Coronary artery (tissue), 2 donors: ENCODE measurements at regions not wholly inside any gene's neighbourhood (a gene's known extent, or its start where the extent isn't known, plus 50 kb on each side); places are given as distances from the start of the nearest gene placed in this dataset.

Source experiments
- DNase-seq: peaks from one replicate; pipeline ENCODE4 v3.0.0-alpha.2; 2017; ENCODE audit warnings: low spot score
- H3K27ac ChIP-seq, 2 donors: fragments of 200-600 bp; sonication (generic); one replicate each; pipeline ENCODE4 v1.5.1; 2016 to 2019
- H3K4me3 ChIP-seq: fragments of 200-600 bp; sonication (generic); 2 replicates; pipeline ENCODE4 v1.5.1; 2016; ENCODE audit warnings: mild to moderate bottlenecking, moderate library complexity
- TF ChIP-seq, protein P1 (sequence below): fragments of 200-600 bp; sonication (generic); IDR thresholded peaks from one replicate; pipeline ENCODE4 v1.5.1; 2019; ENCODE audit warnings: antibody characterized with exemption

DNA sequence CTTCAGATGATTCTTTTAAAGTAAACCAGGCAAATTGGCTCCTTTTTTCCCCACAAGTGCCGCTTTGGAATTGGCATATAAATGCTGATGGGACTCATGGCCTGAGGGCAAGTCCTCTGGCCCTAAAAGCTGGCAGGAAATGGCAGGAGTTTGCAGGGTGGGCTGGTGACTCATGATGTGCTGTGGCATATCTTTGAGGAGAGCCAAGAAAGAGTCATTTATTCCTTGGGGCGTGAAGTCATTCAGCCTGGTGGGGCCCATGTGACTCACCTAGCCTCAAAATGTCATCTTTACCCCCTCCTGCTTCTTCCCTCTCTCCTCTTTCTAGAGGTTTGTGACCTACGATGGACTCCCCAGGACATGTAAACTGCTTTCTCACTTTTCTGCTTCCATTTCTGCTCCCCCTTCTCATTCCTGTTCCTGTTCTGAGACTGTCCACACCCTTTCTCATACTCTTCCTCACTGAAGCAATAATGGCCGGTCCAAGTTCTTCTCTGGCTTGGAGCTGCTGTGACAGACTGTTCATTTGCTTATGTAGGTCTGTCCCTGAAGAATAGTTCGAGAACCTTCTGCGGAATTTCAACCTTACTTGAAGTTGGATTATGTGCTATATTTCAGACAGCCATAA, 326.1 kb downstream of the SATB1 start:
- H3K27ac ChIP-seq = no peak overlapping the region
- H3K4me3 ChIP-seq = no peak overlapping the region
- TF ChIP-seq, protein P1, sequence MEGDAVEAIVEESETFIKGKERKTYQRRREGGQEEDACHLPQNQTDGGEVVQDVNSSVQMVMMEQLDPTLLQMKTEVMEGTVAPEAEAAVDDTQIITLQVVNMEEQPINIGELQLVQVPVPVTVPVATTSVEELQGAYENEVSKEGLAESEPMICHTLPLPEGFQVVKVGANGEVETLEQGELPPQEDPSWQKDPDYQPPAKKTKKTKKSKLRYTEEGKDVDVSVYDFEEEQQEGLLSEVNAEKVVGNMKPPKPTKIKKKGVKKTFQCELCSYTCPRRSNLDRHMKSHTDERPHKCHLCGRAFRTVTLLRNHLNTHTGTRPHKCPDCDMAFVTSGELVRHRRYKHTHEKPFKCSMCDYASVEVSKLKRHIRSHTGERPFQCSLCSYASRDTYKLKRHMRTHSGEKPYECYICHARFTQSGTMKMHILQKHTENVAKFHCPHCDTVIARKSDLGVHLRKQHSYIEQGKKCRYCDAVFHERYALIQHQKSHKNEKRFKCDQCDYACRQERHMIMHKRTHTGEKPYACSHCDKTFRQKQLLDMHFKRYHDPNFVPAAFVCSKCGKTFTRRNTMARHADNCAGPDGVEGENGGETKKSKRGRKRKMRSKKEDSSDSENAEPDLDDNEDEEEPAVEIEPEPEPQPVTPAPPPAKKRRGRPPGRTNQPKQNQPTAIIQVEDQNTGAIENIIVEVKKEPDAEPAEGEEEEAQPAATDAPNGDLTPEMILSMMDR = no peak
- no peak for DNase-seq

DNA sequence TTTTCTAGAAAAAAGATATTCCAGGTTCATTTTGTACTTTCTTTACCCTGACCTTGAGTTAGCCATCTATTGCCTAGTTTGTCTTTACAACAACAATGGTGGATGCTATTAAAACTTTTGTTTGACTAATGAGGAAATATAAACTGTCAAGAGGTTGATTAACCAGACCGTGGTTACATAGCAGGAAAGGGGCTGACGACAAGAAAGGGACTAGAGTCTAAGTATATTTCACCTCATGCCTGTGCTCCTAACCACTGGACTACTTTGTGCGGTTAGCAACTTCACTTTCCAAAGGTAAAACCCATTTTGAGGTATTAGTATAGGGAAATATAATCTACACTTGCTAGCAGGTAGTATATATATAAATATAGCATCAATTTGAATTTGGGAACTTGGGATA, 327.1 kb downstream of the SATB1 start:
- no peak for DNase-seq
- Histone ChIP-seq H3K27ac (no peak overlapping the region), H3K4me3 (no peak overlapping the region)
- TF ChIP-seq, protein P1 = no peak

DNA sequence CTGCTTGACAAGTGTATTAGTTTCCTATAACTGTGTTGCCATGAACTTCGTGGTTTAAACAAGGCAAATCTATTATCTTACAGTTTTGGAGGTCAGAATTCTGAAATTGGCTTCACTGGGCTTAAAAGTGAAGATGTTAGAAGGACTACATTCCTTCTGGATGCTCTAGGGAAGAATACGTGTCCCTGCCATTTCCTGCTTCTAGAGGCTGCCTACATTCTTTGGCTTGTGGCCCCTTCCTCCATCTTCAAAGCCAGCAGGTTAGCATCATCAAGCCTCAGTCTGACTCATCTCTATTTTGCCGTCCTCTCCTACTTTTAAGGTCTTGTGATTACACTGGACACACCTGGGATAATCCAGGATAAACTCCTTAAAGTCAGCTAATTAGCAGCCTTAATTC, 327.7 kb downstream of the SATB1 start:
- TF ChIP-seq, protein P1 = no peak
- no peak for DNase-seq
- Histone ChIP-seq H3K27ac (no peak overlapping the region), H3K4me3 (no peak overlapping the region)

DNA sequence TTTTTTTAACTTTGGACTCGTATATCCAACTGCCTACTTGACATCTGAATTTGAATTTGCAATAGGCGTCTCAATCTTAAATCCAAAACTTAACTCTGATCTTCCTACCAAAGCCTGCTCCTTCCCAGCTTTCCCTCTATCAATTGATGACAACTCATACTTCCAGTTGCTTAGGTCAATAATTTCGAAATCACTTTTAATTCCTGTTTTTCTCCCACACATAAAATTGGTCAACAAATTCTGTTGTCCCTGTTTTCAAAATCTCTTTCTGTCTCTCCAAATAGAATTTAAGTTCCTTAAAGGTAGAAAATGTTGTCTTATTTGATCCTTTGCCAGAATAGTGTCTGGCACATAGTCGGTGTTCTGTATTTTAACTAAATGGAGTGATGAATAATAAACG, 332.4 kb downstream of the SATB1 start:
- TF ChIP-seq, protein P1 = no peak
- Histone ChIP-seq H3K4me3 (no peak overlapping the region), H3K27ac (no peak overlapping the region)
- no peak for DNase-seq

DNA sequence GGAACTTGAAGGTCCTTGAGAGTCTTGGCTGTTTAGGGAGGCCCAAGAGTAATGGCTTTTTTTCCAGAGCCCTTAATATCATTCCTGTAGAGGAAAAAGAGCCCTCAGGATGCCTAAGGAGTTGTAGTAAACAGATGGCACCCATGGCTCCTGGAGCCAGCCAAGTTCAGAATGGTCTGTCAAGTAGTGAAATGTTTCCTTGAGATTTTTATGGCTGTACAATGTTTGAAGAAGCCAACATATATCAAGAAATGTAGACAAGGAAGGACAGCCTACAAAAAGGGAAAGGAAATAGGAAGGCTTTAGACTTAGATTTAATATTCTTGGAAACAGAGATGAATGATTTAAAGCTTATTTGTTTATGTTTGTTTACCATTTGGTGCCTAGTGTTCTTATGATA, 334.8 kb downstream of the SATB1 start:
- H3K27ac ChIP-seq = no peak overlapping the region
- no peak overlapping the region for H3K4me3 ChIP-seq
- TF ChIP-seq, protein P1 = no peak
- no peak for DNase-seq

DNA sequence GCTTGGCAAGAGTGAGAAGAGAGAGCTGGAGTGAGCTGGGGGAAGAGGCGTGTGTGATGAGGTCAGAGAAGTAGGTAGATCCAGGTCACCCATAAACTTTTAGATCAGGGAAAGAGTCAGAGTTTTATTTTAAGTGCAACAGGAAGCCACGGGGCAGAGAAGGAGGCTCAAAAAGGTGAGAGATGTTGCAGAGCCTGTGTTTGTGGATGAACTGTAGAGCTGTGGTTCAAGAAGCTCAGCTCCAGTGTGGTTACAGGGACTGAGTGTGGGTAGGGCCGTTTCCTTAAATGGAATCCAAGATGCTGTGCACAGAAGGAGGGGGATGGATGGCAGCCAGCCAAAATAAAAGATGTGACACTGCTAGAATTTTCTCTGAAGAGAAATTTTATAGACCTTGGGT, 337.2 kb downstream of the SATB1 start:
- H3K4me3 ChIP-seq = no peak overlapping the region
- no peak overlapping the region for H3K27ac ChIP-seq
- TF ChIP-seq, protein P1 = no peak
- DNase-seq = no peak

DNA sequence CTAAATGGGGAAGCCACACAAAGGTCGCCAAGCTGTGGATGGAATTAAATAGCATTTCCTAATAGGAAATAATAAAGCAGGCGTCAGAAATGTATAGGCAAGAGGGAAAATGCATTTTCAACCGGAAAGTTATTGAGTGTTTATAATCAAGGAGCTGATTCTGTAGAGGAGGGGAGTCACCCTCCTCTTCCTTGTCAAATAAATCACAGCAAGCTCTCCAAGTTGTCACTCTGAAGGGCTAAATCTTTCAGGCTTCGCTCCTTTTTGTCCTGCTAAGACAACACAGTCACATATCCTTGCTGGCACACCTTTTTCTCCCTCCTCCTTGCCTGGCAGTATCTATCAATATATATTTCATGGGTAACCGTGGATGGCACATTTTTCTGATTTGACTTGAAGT, 338.4 kb downstream of the SATB1 start:
- no peak for DNase-seq
- no peak overlapping the region for H3K4me3 ChIP-seq
- no peak overlapping the region for H3K27ac ChIP-seq
- TF ChIP-seq, protein P1 = no peak
